Smooth muscle cell (in vitro differentiated cells): ENCODE measurements at regions not wholly inside any gene's neighbourhood (a gene's known extent, or its start where the extent isn't known, plus 50 kb on each side); places are given as distances from the start of the nearest gene placed in this dataset.

ENCODE experiments used
- DNase-seq: peaks from one replicate; lab custom pipeline; 2025; ENCODE audit not compliant: unreplicated experiment; lab: John Stamatoyannopoulos, UW
- H2AFZ ChIP-seq: fragments of 200-600 bp; sonication (generic); 2 replicates; pipeline ENCODE4 v1.6.0; 2016; ENCODE audit warnings: antibody characterized with exemption, low read depth, mild to moderate bottlenecking
- H3F3A ChIP-seq: fragments of 200-600 bp; sonication (generic); 2 replicates; pipeline ENCODE4 v1.6.0; 2017; ENCODE audit warnings: antibody characterized with exemption, low read depth
- H3K27ac ChIP-seq: fragments of 200-600 bp; sonication (generic); 2 replicates; pipeline ENCODE4 v1.5.1; 2016; ENCODE audit warnings: low read depth, mild to moderate bottlenecking
- H3K27me3 ChIP-seq: fragments of 200-600 bp; sonication (generic); 2 replicates; pipeline ENCODE4 v1.6.1; 2016; ENCODE audit warnings: low read depth, mild to moderate bottlenecking
- H3K36me3 ChIP-seq: fragments of 200-600 bp; sonication (generic); 2 replicates; pipeline ENCODE4 v1.5.1; 2016; ENCODE audit warnings: low read depth
- H3K4me1 ChIP-seq: fragments of 200-600 bp; sonication (generic); 2 replicates; pipeline ENCODE4 v1.5.1; 2016; ENCODE audit warnings: low read depth
- H3K4me2 ChIP-seq: fragments of 200-600 bp; sonication (generic); 2 replicates; pipeline ENCODE4 v1.6.0; 2016; ENCODE audit warnings: mild to moderate bottlenecking
- H3K4me3 ChIP-seq: fragments of 200-600 bp; sonication (generic); 2 replicates; pipeline ENCODE4 v1.5.1; 2016; ENCODE audit warnings: mild to moderate bottlenecking
- H3K79me2 ChIP-seq: fragments of 200-600 bp; sonication (generic); 2 replicates; pipeline ENCODE4 v1.6.0; 2016; ENCODE audit warnings: low read depth, mild to moderate bottlenecking
- H3K9ac ChIP-seq: fragments of 200-600 bp; sonication (generic); 2 replicates; pipeline ENCODE4 v1.6.0; 2016; ENCODE audit warnings: low read depth
- H3K9me3 ChIP-seq: fragments of 200-600 bp; sonication (generic); replicated peaks from 2 replicates; pipeline ENCODE4 v1.5.1; 2016; ENCODE audit warnings: low read depth
- H4K20me1 ChIP-seq: fragments of 200-600 bp; sonication (generic); 2 replicates; pipeline ENCODE4 v1.6.0; 2016; ENCODE audit warnings: low read depth
- WGBS: methylation state at CpG from one replicate; pipeline ENCODE4 v1.1.7; 2016; ENCODE audit warnings: low lambda C conversion rate; 5-methylcytosine and 5-hydroxymethylcytosine counted together
- TF ChIP-seq, protein P1 (sequence below): fragments of 200-600 bp; sonication (generic); IDR thresholded peaks from 2 replicates; pipeline ENCODE4 v1.5.1; 2017; ENCODE audit warnings: borderline replicate concordance, mild to moderate bottlenecking, antibody characterized with exemption; ENCODE audit not compliant: insufficient read depth, poor library complexity, severe bottlenecking

DNA sequence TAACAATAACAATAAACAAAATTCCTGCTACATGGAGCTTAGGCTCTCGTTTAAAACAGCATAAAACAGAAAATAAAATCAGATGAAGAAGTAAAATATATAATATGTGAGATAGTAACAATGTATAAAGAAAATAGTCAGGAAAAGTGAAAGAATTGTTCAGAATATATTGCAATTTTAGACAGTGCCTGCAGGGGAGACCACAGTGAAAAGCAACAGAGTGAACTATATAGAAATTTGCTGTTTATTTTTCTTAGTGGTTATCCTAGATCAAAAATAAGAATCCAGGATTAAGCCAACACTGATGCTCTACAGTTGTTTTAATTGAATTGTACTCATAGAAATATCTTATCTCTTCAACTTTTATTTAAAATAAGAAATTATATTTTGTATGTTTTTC is 1639.0 kb upstream of the B3GALT2 start:
- no peak for DNase-seq
- Histone ChIP-seq H3K27ac (no peak overlapping the region), H3K36me3 (no peaks in the 10 kb centered on the region), H3K79me2 (no peaks in the 10 kb centered on the region), H4K20me1 (no peaks in the 10 kb centered on the region), H3K9ac (no peak overlapping the region), H3K4me2 (no peak overlapping the region), H3F3A (no peaks in the 10 kb centered on the region), H3K9me3 (no peaks in the 10 kb centered on the region), H3K4me1 (no peaks in the 10 kb centered on the region), H3K4me3 (no peak overlapping the region), H2AFZ (no peak overlapping the region), H3K27me3 (no peaks in the 10 kb centered on the region)
- 65% methylated on average over 1 of the region's 1 CpG for WGBS
- TF ChIP-seq, protein P1, sequence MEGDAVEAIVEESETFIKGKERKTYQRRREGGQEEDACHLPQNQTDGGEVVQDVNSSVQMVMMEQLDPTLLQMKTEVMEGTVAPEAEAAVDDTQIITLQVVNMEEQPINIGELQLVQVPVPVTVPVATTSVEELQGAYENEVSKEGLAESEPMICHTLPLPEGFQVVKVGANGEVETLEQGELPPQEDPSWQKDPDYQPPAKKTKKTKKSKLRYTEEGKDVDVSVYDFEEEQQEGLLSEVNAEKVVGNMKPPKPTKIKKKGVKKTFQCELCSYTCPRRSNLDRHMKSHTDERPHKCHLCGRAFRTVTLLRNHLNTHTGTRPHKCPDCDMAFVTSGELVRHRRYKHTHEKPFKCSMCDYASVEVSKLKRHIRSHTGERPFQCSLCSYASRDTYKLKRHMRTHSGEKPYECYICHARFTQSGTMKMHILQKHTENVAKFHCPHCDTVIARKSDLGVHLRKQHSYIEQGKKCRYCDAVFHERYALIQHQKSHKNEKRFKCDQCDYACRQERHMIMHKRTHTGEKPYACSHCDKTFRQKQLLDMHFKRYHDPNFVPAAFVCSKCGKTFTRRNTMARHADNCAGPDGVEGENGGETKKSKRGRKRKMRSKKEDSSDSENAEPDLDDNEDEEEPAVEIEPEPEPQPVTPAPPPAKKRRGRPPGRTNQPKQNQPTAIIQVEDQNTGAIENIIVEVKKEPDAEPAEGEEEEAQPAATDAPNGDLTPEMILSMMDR, result peak; percentile 5

DNA sequence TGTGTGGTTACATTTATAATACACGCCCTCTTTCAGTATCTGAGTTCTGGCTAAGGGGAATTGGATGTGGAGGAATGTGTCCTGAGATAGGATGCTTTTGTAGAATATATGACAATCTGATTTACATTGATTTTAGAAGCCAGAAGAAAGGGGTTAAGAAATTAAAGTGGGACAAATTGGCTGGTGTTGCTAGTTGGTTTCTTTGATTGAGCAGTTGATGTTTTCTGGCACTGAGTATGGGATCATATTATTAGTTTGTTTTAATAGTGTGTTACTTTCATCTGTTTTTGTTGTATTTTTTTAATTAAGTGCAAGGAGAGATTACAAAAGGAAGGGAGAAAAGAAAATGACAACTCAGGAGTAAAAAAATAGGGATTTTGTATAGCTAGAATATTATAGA is 1634.7 kb upstream of the B3GALT2 start:
- no peak for DNase-seq
- Histone ChIP-seq H3K4me1 (no peaks in the 10 kb centered on the region), H3K9me3 (no peaks in the 10 kb centered on the region), H2AFZ (no peak overlapping the region), H3K79me2 (no peaks in the 10 kb centered on the region), H4K20me1 (no peaks in the 10 kb centered on the region), H3K4me2 (no peak overlapping the region), H3K9ac (no peak overlapping the region), H3K27me3 (no peaks in the 10 kb centered on the region), H3K36me3 (no peaks in the 10 kb centered on the region), H3K27ac (no peak overlapping the region), H3K4me3 (no peak overlapping the region), H3F3A (no peaks in the 10 kb centered on the region)
- 83% methylated on average over 1 of the region's 1 CpG for WGBS
- TF ChIP-seq, protein P1, result no peak

DNA sequence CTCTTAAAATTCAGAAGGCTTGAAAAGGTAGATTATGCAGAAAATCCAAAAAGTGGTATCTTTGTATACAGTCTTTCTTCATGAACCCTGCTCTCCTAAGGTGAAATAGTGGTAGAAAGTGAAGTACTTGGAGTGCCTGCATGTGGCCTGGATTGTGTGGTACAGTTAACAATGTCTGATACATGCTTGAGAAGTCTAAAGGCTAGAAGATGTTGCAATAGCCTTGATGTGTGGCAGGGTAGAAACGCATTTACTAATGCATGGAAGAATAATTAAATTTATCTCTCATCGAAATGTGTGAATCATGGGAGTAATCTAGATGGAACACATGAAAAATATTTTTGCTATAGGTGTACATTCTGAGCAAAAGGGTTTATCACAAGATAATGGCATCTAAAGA is 1632.3 kb upstream of the B3GALT2 start:
- H3K9me3 ChIP-seq, result no peaks in the 10 kb centered on the region
- TF ChIP-seq, protein P1, result no peak
- no peak overlapping the region for H2AFZ ChIP-seq
- H3F3A ChIP-seq, result no peaks in the 10 kb centered on the region
- no peaks in the 10 kb centered on the region for H3K4me1 ChIP-seq
- no peak overlapping the region for H3K4me2 ChIP-seq
- DNase-seq, result no peak
- no peaks in the 10 kb centered on the region for H4K20me1 ChIP-seq
- no peaks in the 10 kb centered on the region for H3K36me3 ChIP-seq
- H3K27me3 ChIP-seq, result no peaks in the 10 kb centered on the region
- no peak overlapping the region for H3K4me3 ChIP-seq
- no peak overlapping the region for H3K9ac ChIP-seq
- 80% methylated on average over 2 of the region's 2 CpGs for WGBS
- H3K79me2 ChIP-seq, result no peaks in the 10 kb centered on the region
- H3K27ac ChIP-seq, result no peak overlapping the region

DNA sequence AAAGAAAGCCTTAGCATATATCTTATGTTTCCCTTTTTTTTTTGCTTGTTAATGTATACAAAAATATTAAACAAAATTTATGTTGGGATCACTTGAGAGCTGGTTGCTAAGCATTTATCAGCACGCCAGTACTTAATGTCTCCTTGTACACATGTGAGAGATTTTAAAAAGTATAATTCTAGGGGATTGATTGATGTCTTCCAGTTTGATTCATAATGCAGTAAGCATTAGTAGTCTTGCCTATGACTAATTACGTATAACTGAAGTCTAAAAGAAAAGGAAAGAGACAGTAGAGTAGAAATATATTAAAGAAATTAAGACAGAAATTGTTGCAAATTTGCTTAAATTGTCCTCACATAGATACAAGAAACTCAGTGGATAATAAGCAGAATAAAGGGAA is 1630.4 kb upstream of the B3GALT2 start:
- Histone ChIP-seq H2AFZ (no peak overlapping the region), H3F3A (no peaks in the 10 kb centered on the region), H3K9ac (no peak overlapping the region), H3K4me1 (no peaks in the 10 kb centered on the region), H4K20me1 (no peaks in the 10 kb centered on the region), H3K4me3 (no peak overlapping the region), H3K4me2 (no peak overlapping the region), H3K27ac (no peak overlapping the region), H3K9me3 (no peaks in the 10 kb centered on the region), H3K79me2 (no peaks in the 10 kb centered on the region), H3K36me3 (no peaks in the 10 kb centered on the region), H3K27me3 (no peaks in the 10 kb centered on the region)
- WGBS, result 95% methylated on average over 2 of the region's 2 CpGs
- no peak for DNase-seq
- TF ChIP-seq, protein P1, result no peak
